Activated CD4-positive, alpha-beta T cell treated with anti-CD3 and anti-CD28 coated beads, Interleukin-2, amount 10 ng/mL, durations not matched to agents 24 days and 14 days (primary cell): ENCODE measurements at regions not wholly inside any gene's neighbourhood (a gene's known extent, or its start where the extent isn't known, plus 50 kb on each side); places are given as distances from the start of the nearest gene placed in this dataset.

ENCODE experiments used
- DNase-seq: peaks from one replicate; pipeline ENCODE4 v3.0.0; 2022
- H3K27ac Mint-ChIP-seq: one replicate; pipeline ENCODE4 v1.8.0; 2022; ENCODE audit warnings: mild to moderate bottlenecking, mixed read lengths
- H3K27me3 Mint-ChIP-seq: one replicate; pipeline ENCODE4 v1.8.0; 2022; ENCODE audit warnings: mixed read lengths
- H3K36me3 Mint-ChIP-seq: one replicate; pipeline ENCODE4 v1.8.0; 2022; ENCODE audit warnings: low read depth, mild to moderate bottlenecking, mixed read lengths
- H3K4me1 Mint-ChIP-seq: one replicate; pipeline ENCODE4 v1.8.0; 2021; ENCODE audit warnings: mixed read lengths
- H3K4me3 Mint-ChIP-seq: one replicate; pipeline ENCODE4 v1.8.0; 2022; ENCODE audit warnings: mild to moderate bottlenecking, moderate library complexity, mixed read lengths
- H3K9me3 Mint-ChIP-seq: one replicate; pipeline ENCODE4 v1.8.0; 2021; ENCODE audit warnings: mixed read lengths
- intact Hi-C: fragments of 100-400 bp; cut with micrococcal nuclease; formaldehyde crosslinking; loops from one replicate; pipeline ENCODE4 v1.15.1; 2023

DNA sequence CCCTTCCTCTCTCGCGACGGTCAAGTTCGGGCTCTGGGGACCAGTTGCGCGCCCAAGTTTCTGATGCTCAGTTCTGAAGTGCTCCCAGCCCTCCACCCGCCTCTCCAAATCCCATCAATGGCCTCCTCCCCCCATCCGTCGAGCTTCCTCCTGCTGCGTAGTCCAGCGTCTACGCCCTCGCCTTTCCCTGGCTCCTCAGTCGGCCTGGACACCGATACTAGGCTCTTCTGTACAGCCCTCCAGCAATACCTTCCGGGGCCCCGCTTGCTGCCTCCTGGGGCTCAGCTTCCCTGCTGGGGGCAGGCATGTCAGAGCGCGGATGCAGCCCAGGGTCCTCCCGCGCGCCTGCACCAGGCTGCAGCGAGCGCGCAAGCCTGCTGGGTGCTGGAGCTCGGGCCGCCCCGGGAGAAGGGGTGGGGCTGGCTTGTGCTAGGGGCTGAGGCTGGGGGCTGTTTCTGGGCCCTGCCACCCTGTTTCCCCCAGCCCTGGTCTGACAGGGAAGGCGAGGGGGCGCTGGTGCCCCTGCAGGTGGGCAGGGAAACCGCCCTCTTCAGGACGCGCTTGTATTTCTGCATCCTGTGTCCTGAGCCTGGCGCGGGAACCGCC lies 353.3 kb upstream of the SUCLG2 start:
- intact Hi-C loops: no loop called here
- DNase-seq: peak; percentile 67
- no peak overlapping the region for H3K27ac Mint-ChIP-seq
- H3K4me1 Mint-ChIP-seq: peaks cover 7% of the 10 kb centered on the region
- H3K9me3 Mint-ChIP-seq: no peaks in the 10 kb centered on the region
- H3K36me3 Mint-ChIP-seq: no peaks in the 10 kb centered on the region
- peak overlapping the region; percentile 81 for H3K4me3 Mint-ChIP-seq
- peaks cover 40% of the 10 kb centered on the region for H3K27me3 Mint-ChIP-seq

DNA sequence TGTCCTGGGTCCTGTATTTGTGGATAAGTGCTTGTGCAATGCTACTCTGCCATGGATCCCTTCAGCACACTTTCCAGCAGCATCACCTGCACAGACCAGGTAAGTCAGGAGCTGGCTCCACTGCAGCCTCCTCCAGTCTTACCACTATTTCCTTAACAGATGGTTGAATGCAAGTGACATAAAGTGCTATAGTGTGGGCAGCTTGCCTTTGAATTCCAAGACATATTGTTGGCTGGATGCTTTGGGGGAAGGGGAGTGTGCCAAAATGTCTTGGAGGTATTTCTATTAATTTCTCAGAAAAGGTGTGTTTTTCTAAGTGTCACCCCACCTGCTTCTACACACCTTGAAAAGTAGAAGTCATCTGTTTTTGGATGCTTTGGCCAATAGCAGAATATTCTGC lies 352.2 kb upstream of the SUCLG2 start:
- H3K27me3 Mint-ChIP-seq: peaks cover 40% of the 10 kb centered on the region
- no peak for DNase-seq
- H3K36me3 Mint-ChIP-seq: no peaks in the 10 kb centered on the region
- no peak overlapping the region for H3K27ac Mint-ChIP-seq
- H3K4me1 Mint-ChIP-seq: peaks cover 7% of the 10 kb centered on the region
- intact Hi-C loops: no loop called here
- no peak overlapping the region for H3K4me3 Mint-ChIP-seq
- H3K9me3 Mint-ChIP-seq: peaks cover 3% of the 10 kb centered on the region

DNA sequence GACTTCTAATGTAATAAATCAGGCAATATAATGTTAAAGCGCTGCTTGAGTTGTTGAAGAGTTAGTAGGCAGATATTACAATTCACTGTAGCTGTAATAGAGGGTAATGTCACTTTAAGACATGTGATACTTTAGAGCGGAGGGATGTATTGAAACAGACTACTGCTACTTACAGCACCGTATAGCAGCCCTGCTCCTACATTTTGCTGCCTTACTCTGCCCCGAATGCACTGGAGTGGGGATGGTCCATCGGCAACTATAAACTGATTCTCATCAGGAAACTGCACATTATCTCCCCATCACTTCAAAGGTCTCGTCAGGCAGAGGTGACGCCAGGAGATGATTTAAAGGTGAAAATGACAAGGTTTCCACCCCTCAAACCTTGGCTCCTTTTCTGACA lies 349.7 kb upstream of the SUCLG2 start:
- H3K36me3 Mint-ChIP-seq: no peaks in the 10 kb centered on the region
- intact Hi-C loops: no loop called here
- DNase-seq: no peak
- no peak overlapping the region for H3K27ac Mint-ChIP-seq
- peaks cover 7% of the 10 kb centered on the region for H3K4me1 Mint-ChIP-seq
- H3K4me3 Mint-ChIP-seq: no peak overlapping the region
- H3K27me3 Mint-ChIP-seq: peaks cover 36% of the 10 kb centered on the region
- peaks cover 12% of the 10 kb centered on the region for H3K9me3 Mint-ChIP-seq

DNA sequence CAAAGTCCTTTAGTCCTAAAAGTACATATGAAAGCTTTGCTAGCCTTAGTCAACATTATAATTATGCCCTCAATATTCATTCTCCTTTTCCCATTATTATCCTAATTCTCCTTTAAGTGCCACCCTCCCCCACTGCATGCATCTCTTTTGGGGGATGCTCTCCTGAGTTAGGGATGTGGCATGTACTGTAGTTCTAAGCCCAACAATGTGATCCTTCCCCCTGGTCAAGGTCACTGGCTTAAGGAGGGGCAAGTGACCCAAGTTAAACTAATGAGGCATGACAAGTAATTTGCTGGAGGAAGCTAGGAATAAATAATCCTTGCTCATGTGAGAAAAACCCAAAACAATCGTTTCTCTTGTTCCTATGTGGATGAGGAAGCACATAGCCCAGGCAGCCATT lies 343.9 kb upstream of the SUCLG2 start:
- DNase-seq: no peak
- intact Hi-C loops: no loop called here
- H3K4me3 Mint-ChIP-seq: no peak overlapping the region
- no peaks in the 10 kb centered on the region for H3K4me1 Mint-ChIP-seq
- peaks cover 1% of the 10 kb centered on the region for H3K27me3 Mint-ChIP-seq
- no peak overlapping the region for H3K27ac Mint-ChIP-seq
- peaks cover 20% of the 10 kb centered on the region for H3K9me3 Mint-ChIP-seq
- H3K36me3 Mint-ChIP-seq: no peaks in the 10 kb centered on the region

DNA sequence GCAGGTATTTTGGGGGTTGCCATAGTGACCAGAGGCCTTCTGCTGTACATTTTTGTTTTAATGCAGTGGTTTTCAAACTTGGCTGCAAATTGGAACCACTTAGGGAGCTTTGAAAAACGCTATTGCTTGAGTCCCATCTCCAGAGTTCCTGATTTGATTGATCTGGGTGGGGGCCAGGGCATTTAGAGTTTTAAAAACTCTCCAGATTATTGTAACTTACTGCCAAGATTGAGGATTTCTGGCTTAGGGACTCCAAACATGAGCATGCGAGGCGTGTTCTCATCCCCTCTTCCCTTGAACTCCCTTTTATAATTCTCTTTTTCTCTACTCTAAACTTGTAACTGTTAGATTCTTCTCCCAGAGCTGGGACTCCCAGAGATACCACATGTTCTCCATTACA lies 340.8 kb upstream of the SUCLG2 start:
- Mint-ChIP-seq H3K27me3 (peaks cover 1% of the 10 kb centered on the region), H3K9me3 (peaks cover 9% of the 10 kb centered on the region), H3K27ac (no peak overlapping the region), H3K4me3 (no peak overlapping the region), H3K4me1 (no peaks in the 10 kb centered on the region), H3K36me3 (no peaks in the 10 kb centered on the region)
- intact Hi-C loops: no loop called here
- no peak for DNase-seq

DNA sequence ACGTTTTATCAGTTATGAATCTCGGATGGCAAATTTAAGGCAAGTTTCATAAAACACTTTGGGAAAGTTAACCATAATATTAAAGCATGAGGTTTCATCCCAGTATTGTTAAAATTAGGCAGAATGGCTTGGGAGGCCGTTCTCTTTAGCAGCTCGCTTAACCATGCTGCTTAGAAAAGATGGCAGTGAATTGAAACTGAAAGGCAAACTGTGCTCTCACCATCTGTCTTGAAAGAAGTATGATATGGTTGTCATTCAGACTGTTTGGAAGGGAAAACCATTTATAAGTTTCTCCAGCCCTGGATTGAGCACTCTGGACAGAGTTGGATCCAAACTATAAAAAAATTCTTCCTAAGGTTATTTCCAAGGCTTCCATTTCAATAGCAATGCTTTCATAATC lies 332.3 kb upstream of the SUCLG2 start:
- Mint-ChIP-seq H3K4me3 (no peak overlapping the region), H3K27me3 (no peaks in the 10 kb centered on the region), H3K9me3 (no peaks in the 10 kb centered on the region), H3K4me1 (no peaks in the 10 kb centered on the region), H3K27ac (no peak overlapping the region), H3K36me3 (no peaks in the 10 kb centered on the region)
- no peak for DNase-seq
- intact Hi-C loops: no loop called here

DNA sequence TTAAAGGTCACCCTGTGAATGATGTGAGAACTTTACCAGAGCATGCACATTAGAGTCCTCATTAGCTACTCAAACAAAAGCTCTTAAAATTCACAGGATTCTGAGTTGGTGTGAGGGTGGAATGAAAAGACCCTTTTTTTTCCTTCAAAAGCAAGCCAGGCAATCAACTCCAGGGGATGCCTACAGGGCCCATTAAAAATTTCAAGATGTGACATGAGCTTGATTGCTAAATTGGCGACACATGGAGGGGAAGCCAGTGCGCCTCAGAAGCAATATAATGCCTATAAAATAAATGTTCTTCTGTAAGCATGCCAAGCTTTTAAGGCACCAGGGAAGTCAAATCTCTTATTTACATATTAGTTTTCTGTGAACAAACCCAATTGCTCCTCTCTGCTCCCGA lies 328.8 kb upstream of the SUCLG2 start:
- H3K36me3 Mint-ChIP-seq: no peaks in the 10 kb centered on the region
- intact Hi-C loops: no loop called here
- no peaks in the 10 kb centered on the region for H3K27me3 Mint-ChIP-seq
- peaks cover 3% of the 10 kb centered on the region for H3K9me3 Mint-ChIP-seq
- no peak for DNase-seq
- no peak overlapping the region for H3K27ac Mint-ChIP-seq
- no peaks in the 10 kb centered on the region for H3K4me1 Mint-ChIP-seq
- H3K4me3 Mint-ChIP-seq: no peak overlapping the region

DNA sequence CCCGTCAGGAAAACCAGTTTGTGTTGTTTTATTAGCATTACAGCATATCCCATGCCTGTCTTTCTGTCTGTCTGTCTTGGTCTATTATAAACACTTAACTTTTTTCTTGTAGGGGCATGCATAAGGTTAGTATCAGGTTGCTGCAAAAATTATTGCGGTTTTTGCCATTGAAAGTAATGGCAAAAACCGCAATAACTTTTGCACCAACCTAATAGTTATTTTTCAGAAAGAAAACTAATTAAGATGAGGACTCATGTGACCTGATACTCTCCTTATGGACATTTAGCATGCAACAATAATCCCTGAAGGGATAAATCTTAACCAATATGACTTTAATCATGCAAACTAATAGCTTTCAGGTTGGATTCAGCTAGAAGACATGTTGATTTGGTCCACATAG lies 326.7 kb upstream of the SUCLG2 start:
- H3K4me3 Mint-ChIP-seq: no peak overlapping the region
- intact Hi-C loops: no loop called here
- H3K4me1 Mint-ChIP-seq: no peaks in the 10 kb centered on the region
- H3K27ac Mint-ChIP-seq: no peak overlapping the region
- no peaks in the 10 kb centered on the region for H3K27me3 Mint-ChIP-seq
- no peaks in the 10 kb centered on the region for H3K36me3 Mint-ChIP-seq
- peaks cover 3% of the 10 kb centered on the region for H3K9me3 Mint-ChIP-seq
- no peak for DNase-seq

DNA sequence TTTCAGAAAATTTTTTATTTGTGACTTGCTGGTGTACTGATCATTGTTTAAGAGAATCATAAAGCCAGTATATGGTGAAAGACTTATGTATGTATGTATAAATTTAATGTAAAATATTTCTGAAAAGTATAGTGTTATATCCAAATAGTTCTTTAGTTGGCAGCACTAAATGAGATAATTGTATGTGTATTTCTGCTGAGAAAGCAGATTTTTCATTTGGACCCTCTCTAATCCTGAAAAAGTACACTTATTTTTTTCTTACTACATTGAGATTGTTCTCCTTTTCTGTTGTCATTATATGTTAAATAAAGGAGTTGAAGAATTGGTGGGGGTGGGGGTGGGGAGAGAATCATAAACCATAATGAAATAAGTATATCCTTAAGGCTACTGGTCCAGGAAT lies 324.9 kb upstream of the SUCLG2 start:
- H3K36me3 Mint-ChIP-seq: no peaks in the 10 kb centered on the region
- no peak overlapping the region for H3K27ac Mint-ChIP-seq
- H3K27me3 Mint-ChIP-seq: no peaks in the 10 kb centered on the region
- no peaks in the 10 kb centered on the region for H3K4me1 Mint-ChIP-seq
- no peak overlapping the region for H3K4me3 Mint-ChIP-seq
- no peak for DNase-seq
- intact Hi-C loops: no loop called here
- H3K9me3 Mint-ChIP-seq: peaks cover 3% of the 10 kb centered on the region

DNA sequence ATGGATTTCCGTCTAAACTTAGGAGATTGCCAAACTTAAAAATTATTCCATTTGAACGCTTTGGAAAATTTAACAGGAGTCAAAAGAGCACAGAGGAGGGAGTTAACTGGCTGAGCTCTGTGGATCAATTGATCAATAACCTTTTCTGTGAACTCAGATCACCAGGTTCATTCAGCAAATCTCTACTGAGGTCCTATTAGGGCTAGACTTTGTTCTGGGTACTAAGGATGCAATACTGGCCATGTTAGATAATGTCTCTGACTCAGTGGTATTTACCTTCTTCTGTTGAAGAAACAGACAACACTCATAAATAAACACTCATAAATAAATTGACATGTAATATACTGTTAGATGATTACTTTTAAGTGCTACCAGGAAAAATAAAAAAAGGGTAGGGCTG lies 323.4 kb upstream of the SUCLG2 start:
- no peak overlapping the region for H3K27ac Mint-ChIP-seq
- H3K9me3 Mint-ChIP-seq: peaks cover 3% of the 10 kb centered on the region
- H3K27me3 Mint-ChIP-seq: no peaks in the 10 kb centered on the region
- no peak overlapping the region for H3K4me3 Mint-ChIP-seq
- intact Hi-C loops: no loop called here
- no peaks in the 10 kb centered on the region for H3K4me1 Mint-ChIP-seq
- no peak for DNase-seq
- H3K36me3 Mint-ChIP-seq: no peaks in the 10 kb centered on the region

DNA sequence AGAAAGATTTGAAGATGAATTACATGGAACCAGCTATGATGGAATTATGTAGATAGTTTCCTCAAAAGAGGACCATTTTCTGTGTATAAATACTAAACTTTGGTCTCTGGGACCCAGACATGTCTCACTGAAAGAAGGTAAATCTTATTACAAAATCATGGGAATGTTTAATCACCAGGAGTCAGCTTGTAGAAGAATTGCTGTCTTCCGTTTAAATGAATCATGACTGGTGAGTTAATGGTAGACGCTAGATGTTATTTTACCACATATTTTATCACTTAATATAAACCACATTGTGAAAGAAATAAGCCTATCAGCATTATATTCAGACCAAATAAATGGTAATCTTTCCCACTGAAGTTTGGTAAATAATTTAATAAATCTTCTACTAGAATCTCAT lies 322.3 kb upstream of the SUCLG2 start:
- no peak for DNase-seq
- Mint-ChIP-seq H3K27ac (no peak overlapping the region), H3K4me1 (no peaks in the 10 kb centered on the region), H3K9me3 (peaks cover 8% of the 10 kb centered on the region), H3K27me3 (no peaks in the 10 kb centered on the region), H3K36me3 (no peaks in the 10 kb centered on the region), H3K4me3 (no peak overlapping the region)
- intact Hi-C loops: no loop called here

DNA sequence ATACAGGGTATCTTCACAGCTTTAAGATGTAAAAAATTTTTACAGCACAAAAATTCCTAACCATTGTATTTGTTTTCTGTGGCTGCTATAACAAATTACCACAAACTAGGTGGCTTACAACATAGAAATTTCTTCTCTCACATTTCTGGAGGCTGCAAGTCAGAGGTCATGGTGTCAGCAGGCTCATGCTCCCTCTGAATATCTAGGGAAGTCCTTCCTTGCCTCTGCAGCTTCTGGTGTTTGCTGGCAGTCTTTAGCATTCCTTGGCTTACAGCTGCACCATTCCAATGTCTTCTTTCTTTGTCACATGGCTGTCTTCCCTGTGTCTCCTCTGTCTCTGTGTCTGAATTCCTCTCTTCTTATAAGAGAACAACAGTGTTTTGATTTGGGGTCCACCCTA lies 310.2 kb upstream of the SUCLG2 start:
- H3K9me3 Mint-ChIP-seq: peaks cover 4% of the 10 kb centered on the region
- H3K27ac Mint-ChIP-seq: no peak overlapping the region
- H3K27me3 Mint-ChIP-seq: peaks cover 1% of the 10 kb centered on the region
- H3K4me3 Mint-ChIP-seq: no peak overlapping the region
- intact Hi-C loops: no loop called here
- no peaks in the 10 kb centered on the region for H3K4me1 Mint-ChIP-seq
- H3K36me3 Mint-ChIP-seq: no peaks in the 10 kb centered on the region
- DNase-seq: no peak

DNA sequence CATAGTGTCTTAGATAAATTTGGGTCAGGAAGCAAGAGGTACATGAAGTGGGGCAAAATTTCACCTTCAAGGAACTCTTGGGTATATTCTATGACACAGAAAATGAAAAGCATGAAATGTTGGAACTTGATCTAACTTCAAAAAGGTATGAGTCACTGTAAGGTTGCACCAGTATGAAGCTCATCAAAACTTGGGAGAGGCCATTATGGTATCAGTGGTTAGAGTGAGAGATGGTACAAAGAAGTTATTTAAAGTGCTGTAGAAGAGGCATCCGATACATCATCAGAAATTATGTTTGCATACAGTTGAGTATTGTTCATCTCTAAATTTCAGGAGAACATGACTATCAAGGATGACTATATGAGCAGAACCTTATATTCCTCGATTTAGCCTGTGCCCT lies 302.9 kb upstream of the SUCLG2 start:
- no peak for DNase-seq
- intact Hi-C loops: no loop called here
- H3K27me3 Mint-ChIP-seq: peaks cover 1% of the 10 kb centered on the region
- H3K27ac Mint-ChIP-seq: no peak overlapping the region
- H3K4me3 Mint-ChIP-seq: no peak overlapping the region
- no peaks in the 10 kb centered on the region for H3K36me3 Mint-ChIP-seq
- peaks cover 2% of the 10 kb centered on the region for H3K4me1 Mint-ChIP-seq
- H3K9me3 Mint-ChIP-seq: peaks cover 7% of the 10 kb centered on the region

DNA sequence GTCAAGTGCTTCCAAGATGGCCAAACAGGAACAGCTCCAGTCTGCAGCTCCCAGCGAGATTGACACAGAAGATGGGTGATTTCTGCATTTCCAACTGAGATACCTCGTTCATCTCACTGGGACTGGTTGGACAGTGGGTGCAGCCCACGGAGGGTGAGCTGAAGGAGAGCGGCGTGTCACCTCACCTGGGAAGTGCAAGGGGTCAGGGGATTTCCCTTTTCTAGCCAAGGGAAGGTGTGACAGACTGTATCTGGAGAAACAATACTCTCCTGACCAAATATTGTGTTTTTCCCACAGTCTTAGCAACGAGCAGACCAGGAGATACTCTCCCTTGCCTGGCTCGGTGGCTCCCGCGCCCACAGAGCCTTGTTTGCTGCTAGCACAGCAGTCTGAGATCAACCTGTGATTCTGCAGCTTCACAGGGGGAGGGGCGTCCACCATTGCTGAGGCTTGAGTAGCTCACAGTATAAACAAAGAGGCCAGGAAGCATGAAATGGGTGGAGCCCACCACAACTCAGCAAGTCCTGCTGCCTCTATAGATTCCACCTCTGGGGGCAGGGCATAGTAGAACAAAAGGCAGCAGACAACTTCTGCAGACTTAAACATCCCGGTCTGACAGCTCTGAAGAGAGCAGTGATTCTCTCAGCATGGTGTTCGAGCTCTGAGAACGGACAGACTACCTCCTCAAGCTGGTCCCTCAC lies 293.5 kb upstream of the SUCLG2 start:
- Mint-ChIP-seq H3K4me1 (peaks cover 9% of the 10 kb centered on the region), H3K27me3 (no peaks in the 10 kb centered on the region), H3K36me3 (no peaks in the 10 kb centered on the region), H3K27ac (no peak overlapping the region), H3K4me3 (peak overlapping the region; percentile 37), H3K9me3 (peaks cover 9% of the 10 kb centered on the region)
- intact Hi-C loops: no loop called here
- DNase-seq: peak; percentile 86

DNA sequence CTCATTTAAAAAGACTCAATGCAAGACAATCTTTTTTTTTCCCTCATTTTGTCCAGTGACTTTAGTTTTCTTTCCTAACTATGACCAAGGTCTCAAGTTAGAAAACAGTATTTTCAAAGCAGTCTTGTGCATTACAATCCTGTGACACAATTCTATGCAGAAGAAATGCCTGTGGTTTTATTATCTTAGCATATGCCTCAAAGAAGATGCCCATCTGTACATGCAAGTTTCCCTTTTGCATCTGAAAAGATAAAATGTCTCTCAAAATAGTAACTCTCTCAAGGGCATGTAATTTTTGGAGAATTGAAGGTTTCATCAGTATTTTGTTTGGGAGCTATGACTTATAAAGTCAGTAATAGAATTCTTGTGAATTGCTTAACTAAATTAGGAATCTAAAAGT lies 292.0 kb upstream of the SUCLG2 start:
- Mint-ChIP-seq H3K36me3 (no peaks in the 10 kb centered on the region), H3K9me3 (peaks cover 12% of the 10 kb centered on the region), H3K27me3 (no peaks in the 10 kb centered on the region), H3K27ac (no peak overlapping the region), H3K4me3 (no peak overlapping the region), H3K4me1 (peaks cover 9% of the 10 kb centered on the region)
- intact Hi-C loops: no loop called here
- no peak for DNase-seq
